Smooth muscle cell (in vitro differentiated cells): ENCODE measurements at regions not wholly inside any gene's neighbourhood (a gene's known extent, or its start where the extent isn't known, plus 50 kb on each side); places are given as distances from the start of the nearest gene placed in this dataset.

ENCODE experiments used
- DNase-seq: peaks from one replicate; lab custom pipeline; 2025; ENCODE audit not compliant: unreplicated experiment; lab: John Stamatoyannopoulos, UW
- H2AFZ ChIP-seq: fragments of 200-600 bp; sonication (generic); 2 replicates; pipeline ENCODE4 v1.6.0; 2016; ENCODE audit warnings: antibody characterized with exemption, low read depth, mild to moderate bottlenecking
- H3F3A ChIP-seq: fragments of 200-600 bp; sonication (generic); 2 replicates; pipeline ENCODE4 v1.6.0; 2017; ENCODE audit warnings: antibody characterized with exemption, low read depth
- H3K27ac ChIP-seq: fragments of 200-600 bp; sonication (generic); 2 replicates; pipeline ENCODE4 v1.5.1; 2016; ENCODE audit warnings: low read depth, mild to moderate bottlenecking
- H3K27me3 ChIP-seq: fragments of 200-600 bp; sonication (generic); 2 replicates; pipeline ENCODE4 v1.6.1; 2016; ENCODE audit warnings: low read depth, mild to moderate bottlenecking
- H3K36me3 ChIP-seq: fragments of 200-600 bp; sonication (generic); 2 replicates; pipeline ENCODE4 v1.5.1; 2016; ENCODE audit warnings: low read depth
- H3K4me1 ChIP-seq: fragments of 200-600 bp; sonication (generic); 2 replicates; pipeline ENCODE4 v1.5.1; 2016; ENCODE audit warnings: low read depth
- H3K4me2 ChIP-seq: fragments of 200-600 bp; sonication (generic); 2 replicates; pipeline ENCODE4 v1.6.0; 2016; ENCODE audit warnings: mild to moderate bottlenecking
- H3K4me3 ChIP-seq: fragments of 200-600 bp; sonication (generic); 2 replicates; pipeline ENCODE4 v1.5.1; 2016; ENCODE audit warnings: mild to moderate bottlenecking
- H3K79me2 ChIP-seq: fragments of 200-600 bp; sonication (generic); 2 replicates; pipeline ENCODE4 v1.6.0; 2016; ENCODE audit warnings: low read depth, mild to moderate bottlenecking
- H3K9ac ChIP-seq: fragments of 200-600 bp; sonication (generic); 2 replicates; pipeline ENCODE4 v1.6.0; 2016; ENCODE audit warnings: low read depth
- H3K9me3 ChIP-seq: fragments of 200-600 bp; sonication (generic); replicated peaks from 2 replicates; pipeline ENCODE4 v1.5.1; 2016; ENCODE audit warnings: low read depth
- H4K20me1 ChIP-seq: fragments of 200-600 bp; sonication (generic); 2 replicates; pipeline ENCODE4 v1.6.0; 2016; ENCODE audit warnings: low read depth
- WGBS: methylation state at CpG from one replicate; pipeline ENCODE4 v1.1.7; 2016; ENCODE audit warnings: low lambda C conversion rate; 5-methylcytosine and 5-hydroxymethylcytosine counted together
- TF ChIP-seq, protein P1 (sequence below): fragments of 200-600 bp; sonication (generic); IDR thresholded peaks from 2 replicates; pipeline ENCODE4 v1.5.1; 2017; ENCODE audit warnings: borderline replicate concordance, mild to moderate bottlenecking, antibody characterized with exemption; ENCODE audit not compliant: insufficient read depth, poor library complexity, severe bottlenecking

DNA sequence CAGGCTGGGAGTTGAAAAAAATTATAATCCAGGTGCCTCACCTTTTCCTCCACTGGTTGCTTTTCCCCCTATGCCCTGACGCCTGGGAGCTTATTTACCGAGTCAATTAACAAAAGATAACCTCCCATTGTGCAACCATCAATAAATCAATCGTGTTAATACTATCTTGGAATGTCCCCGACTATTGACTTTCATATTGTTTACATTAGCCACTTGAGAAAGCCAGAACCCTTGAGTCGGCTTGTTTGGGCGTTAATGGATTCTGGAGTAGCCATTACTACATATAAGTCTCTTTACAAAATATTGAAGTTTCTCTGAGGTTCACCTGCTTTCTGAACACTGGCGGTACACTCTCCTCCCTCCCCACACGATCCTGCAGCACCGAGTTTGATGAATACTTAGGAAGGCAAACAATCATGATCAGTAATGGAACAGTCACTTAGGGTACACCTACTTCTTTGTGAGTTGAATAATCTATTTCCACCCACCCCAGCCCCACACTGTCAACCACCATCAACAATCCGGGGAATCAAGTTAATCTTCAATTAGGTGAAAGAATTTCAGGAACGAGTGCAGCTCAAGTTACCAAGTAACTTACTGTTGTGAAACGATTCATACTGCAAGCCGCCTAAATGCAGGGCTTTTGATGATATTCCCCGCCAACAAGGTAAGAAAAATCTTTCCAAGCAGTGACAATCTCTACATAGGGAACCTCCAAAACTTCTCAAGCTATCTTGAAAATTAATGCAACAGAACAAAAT is 159.3 kb upstream of the NR2F2 start:
- Histone ChIP-seq H3K4me3 (peak overlapping the region; percentile 27), H3K36me3 (no peaks in the 10 kb centered on the region), H3K9ac (no peak overlapping the region), H3K4me2 (peak overlapping the region; percentile 48), H3K9me3 (no peaks in the 10 kb centered on the region), H4K20me1 (no peaks in the 10 kb centered on the region), H3K27ac (peak overlapping the region; percentile 49), H3K4me1 (peaks cover 32% of the 10 kb centered on the region), H3K27me3 (peaks cover 2% of the 10 kb centered on the region), H3K79me2 (no peaks in the 10 kb centered on the region), H2AFZ (peak overlapping the region; percentile 18), H3F3A (no peaks in the 10 kb centered on the region)
- TF ChIP-seq, protein P1, sequence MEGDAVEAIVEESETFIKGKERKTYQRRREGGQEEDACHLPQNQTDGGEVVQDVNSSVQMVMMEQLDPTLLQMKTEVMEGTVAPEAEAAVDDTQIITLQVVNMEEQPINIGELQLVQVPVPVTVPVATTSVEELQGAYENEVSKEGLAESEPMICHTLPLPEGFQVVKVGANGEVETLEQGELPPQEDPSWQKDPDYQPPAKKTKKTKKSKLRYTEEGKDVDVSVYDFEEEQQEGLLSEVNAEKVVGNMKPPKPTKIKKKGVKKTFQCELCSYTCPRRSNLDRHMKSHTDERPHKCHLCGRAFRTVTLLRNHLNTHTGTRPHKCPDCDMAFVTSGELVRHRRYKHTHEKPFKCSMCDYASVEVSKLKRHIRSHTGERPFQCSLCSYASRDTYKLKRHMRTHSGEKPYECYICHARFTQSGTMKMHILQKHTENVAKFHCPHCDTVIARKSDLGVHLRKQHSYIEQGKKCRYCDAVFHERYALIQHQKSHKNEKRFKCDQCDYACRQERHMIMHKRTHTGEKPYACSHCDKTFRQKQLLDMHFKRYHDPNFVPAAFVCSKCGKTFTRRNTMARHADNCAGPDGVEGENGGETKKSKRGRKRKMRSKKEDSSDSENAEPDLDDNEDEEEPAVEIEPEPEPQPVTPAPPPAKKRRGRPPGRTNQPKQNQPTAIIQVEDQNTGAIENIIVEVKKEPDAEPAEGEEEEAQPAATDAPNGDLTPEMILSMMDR, result no peak
- DNase-seq, result no peak
- WGBS, result 48% methylated on average over 14 of the region's 14 CpGs

DNA sequence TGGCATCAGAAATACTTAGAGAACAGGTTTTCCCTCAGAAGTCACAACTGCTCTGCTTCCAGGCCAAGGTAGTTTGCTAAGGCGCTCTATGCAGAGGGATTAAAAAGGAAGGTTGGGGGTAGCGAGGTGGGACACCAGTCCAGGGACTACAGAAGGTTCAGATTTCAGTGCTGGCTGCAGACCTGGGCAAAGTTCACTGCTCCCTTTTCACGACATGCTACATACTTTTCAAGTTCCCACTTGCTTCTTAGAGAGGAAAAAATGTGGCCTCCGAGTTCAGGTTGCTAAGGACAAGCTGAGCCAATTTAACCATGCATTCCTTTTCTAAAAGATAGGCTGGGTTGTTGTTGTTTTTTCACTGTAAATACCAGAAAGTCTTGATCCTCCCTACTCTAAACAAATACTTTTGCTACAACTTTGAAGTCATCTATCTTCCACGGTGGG is 158.6 kb upstream of the NR2F2 start:
- Histone ChIP-seq H3K4me2 (peak overlapping the region; percentile 48), H2AFZ (peak overlapping the region; percentile 43), H3F3A (no peaks in the 10 kb centered on the region), H3K9ac (no peak overlapping the region), H3K79me2 (no peaks in the 10 kb centered on the region), H3K4me3 (peak overlapping the region; percentile 27), H3K27ac (peak overlapping the region; percentile 49), H4K20me1 (no peaks in the 10 kb centered on the region), H3K36me3 (no peaks in the 10 kb centered on the region), H3K27me3 (no peaks in the 10 kb centered on the region), H3K4me1 (peaks cover 27% of the 10 kb centered on the region), H3K9me3 (no peaks in the 10 kb centered on the region)
- no peak for DNase-seq
- TF ChIP-seq, protein P1, result no peak
- WGBS, result 34% methylated on average over 5 of the region's 5 CpGs

DNA sequence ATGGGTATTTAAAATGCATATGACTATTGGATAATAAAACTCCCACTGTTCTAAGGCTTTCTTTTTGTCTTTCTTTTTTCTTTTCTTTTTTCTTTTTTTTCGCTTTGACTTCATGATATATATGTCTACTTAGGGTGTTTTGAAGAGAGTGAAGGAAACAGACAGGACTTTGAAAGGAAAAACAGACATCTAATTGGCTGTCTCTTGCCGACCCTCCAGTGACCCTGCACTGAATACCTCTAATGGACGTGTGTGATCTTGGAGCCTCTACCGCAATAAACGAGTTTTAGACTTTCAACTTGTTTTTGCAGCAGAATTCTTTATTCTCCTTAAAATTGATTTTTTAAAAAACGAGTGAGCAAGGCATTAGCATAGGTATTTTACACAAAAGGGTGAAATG is 158.1 kb upstream of the NR2F2 start:
- Histone ChIP-seq H3K9me3 (no peaks in the 10 kb centered on the region), H3K4me2 (peak overlapping the region; percentile 48), H4K20me1 (no peaks in the 10 kb centered on the region), H3K4me1 (peaks cover 22% of the 10 kb centered on the region), H2AFZ (peak overlapping the region; percentile 43), H3K36me3 (no peaks in the 10 kb centered on the region), H3K27ac (peak overlapping the region; percentile 49), H3K27me3 (no peaks in the 10 kb centered on the region), H3K4me3 (no peak overlapping the region), H3K79me2 (no peaks in the 10 kb centered on the region), H3F3A (no peaks in the 10 kb centered on the region), H3K9ac (no peak overlapping the region)
- TF ChIP-seq, protein P1, result no peak
- 60% methylated on average over 6 of the region's 6 CpGs for WGBS
- no peak for DNase-seq

DNA sequence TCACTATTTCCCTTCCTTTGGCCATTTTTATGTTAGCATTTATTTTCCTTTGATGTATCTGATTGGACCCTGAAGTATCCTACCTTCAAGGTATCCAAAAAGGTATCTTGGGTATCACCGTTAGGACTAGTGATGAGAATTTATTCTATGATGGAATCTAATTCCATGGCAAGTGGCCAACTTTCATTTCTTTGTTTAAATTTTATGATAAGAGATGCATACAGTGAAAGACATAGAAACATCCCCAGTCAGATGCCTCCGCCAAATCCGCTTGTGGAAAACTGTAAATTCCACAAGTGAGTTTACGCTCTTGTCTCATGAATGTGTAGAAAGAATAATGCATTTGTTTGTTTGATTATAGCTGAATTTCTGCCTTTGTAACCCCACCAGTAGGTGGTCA is 153.7 kb upstream of the NR2F2 start:
- Histone ChIP-seq H3K9me3 (no peaks in the 10 kb centered on the region), H3F3A (no peaks in the 10 kb centered on the region), H4K20me1 (no peaks in the 10 kb centered on the region), H3K27ac (no peak overlapping the region), H3K79me2 (no peaks in the 10 kb centered on the region), H3K4me2 (no peak overlapping the region), H3K4me3 (no peak overlapping the region), H3K4me1 (peaks cover 11% of the 10 kb centered on the region), H2AFZ (no peak overlapping the region), H3K27me3 (peaks cover 22% of the 10 kb centered on the region), H3K9ac (no peak overlapping the region), H3K36me3 (no peaks in the 10 kb centered on the region)
- TF ChIP-seq, protein P1, result no peak
- DNase-seq, result no peak
- 68% methylated on average over 4 of the region's 4 CpGs for WGBS
